ENCODE measurements at regions not wholly inside any gene's neighbourhood (a gene's known extent, or its start where the extent isn't known, plus 50 kb on each side); places are given as distances from the start of the nearest gene placed in this dataset.

DNA sequence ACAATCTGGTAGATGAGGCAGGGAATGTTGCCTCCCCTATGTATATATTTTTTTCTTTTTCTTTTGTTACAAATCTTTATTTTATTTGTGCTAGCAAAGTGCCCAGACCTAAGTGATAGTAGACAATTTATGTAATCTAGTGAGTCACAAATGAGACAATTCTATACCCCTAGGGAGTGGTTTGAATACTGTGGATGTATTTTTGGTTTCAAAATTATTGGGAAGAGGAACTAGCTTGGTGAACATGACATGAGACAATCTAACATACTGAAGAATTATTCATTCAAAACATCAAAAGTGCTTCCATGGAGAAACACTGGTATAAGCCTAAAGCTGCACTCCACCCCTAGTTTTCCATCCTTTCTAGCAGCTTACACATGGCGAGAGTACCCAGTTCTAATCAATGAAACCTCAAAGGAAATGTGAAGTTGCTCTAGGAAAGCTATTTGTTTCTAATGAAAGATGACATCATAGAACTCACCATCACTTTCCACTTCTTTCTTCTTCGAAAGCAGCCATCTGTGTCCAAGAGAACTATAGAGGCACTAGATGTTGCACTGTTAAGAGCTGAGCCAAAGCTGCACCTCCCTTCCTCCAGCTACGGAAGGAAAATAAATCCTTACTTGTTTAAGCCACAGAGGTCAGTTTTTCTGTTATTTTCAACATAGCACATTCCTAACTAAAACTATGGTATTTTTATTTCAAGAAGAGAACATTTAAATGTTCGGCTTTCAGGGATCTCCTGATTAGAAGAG, 764.6 kb downstream of the LTN1 start:
- Histone ChIP-seq H3K27ac (ENCODE audit: low read depth, low read length, poor library complexity, severe bottlenecking) (no peak overlapping the region), H3K36me3 (ENCODE audit: insufficient read depth, low read length, poor library complexity, severe bottlenecking) (no peaks in the 10 kb centered on the region), H3K4me1 (ENCODE audit: insufficient read depth, low read length, poor library complexity, severe bottlenecking) (no peaks in the 10 kb centered on the region), H3K27me3 (replicated peaks; ENCODE audit: insufficient read depth, low read depth, low read length, poor library complexity) (no peaks in the 10 kb centered on the region), H3K4me3 (ENCODE audit: low read depth, low read length, poor library complexity, severe bottlenecking) (no peak overlapping the region), H3K9me3 (ENCODE audit: low read depth, low read length, poor library complexity, severe bottlenecking) (no peaks in the 10 kb centered on the region)
- TF ChIP-seq EZH2 (IDR thresholded peaks at IDR 0.05; ENCODE audit: borderline replicate concordance, low read depth, low read length, poor library complexity, severe bottlenecking), result no peak
- TF ChIP-seq, protein P1, sequence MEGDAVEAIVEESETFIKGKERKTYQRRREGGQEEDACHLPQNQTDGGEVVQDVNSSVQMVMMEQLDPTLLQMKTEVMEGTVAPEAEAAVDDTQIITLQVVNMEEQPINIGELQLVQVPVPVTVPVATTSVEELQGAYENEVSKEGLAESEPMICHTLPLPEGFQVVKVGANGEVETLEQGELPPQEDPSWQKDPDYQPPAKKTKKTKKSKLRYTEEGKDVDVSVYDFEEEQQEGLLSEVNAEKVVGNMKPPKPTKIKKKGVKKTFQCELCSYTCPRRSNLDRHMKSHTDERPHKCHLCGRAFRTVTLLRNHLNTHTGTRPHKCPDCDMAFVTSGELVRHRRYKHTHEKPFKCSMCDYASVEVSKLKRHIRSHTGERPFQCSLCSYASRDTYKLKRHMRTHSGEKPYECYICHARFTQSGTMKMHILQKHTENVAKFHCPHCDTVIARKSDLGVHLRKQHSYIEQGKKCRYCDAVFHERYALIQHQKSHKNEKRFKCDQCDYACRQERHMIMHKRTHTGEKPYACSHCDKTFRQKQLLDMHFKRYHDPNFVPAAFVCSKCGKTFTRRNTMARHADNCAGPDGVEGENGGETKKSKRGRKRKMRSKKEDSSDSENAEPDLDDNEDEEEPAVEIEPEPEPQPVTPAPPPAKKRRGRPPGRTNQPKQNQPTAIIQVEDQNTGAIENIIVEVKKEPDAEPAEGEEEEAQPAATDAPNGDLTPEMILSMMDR (conservative IDR thresholded peaks at IDR 0.05; ENCODE audit: low read depth, low read length), result no peak
- DNase-seq (ENCODE audit: low spot score), result no peak
- ChIA-PET POLR2A (ENCODE audit: low non-redundant PET) (no interaction called here), CTCF (no interaction called here)
- BruUV-seq (replicated peaks), result no TSS peak
- intact Hi-C loops (cut with micrococcal nuclease; ENCODE audit: unreplicated experiment), result no loop called here

DNA sequence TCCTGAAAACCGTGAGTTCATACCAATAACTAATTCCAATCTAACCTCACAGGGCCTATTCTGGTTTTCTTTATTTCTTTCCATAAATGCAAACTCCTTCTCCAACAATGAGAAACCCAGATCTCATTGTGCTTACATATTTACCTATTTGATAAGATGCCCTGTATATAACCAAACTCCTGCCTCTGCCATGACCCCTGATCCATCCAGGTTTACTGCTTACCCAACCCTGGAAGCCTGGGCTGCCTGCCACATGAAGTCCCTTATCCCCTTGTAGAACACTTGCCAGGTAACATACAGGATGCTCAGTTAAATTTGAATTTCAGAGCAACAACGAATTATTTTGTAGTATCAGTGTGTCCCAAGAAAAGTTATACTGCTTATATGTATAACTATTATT, 766.1 kb downstream of the LTN1 start:
- H3K27ac ChIP-seq (ENCODE audit: low read depth, low read length, poor library complexity, severe bottlenecking), result no peak overlapping the region
- H3K9me3 ChIP-seq (ENCODE audit: low read depth, low read length, poor library complexity, severe bottlenecking), result no peaks in the 10 kb centered on the region
- TF ChIP-seq EZH2 (IDR thresholded peaks at IDR 0.05; ENCODE audit: borderline replicate concordance, low read depth, low read length, poor library complexity, severe bottlenecking), result no peak
- TF ChIP-seq, protein P1 (conservative IDR thresholded peaks at IDR 0.05; ENCODE audit: low read depth, low read length), result no peak
- BruUV-seq (replicated peaks), result no TSS peak
- intact Hi-C loops (cut with micrococcal nuclease; ENCODE audit: unreplicated experiment), result no loop called here
- POLR2A ChIA-PET (ENCODE audit: low non-redundant PET), result no interaction called here
- no peaks in the 10 kb centered on the region for H3K36me3 ChIP-seq (ENCODE audit: insufficient read depth, low read length, poor library complexity, severe bottlenecking)
- H3K4me1 ChIP-seq (ENCODE audit: insufficient read depth, low read length, poor library complexity, severe bottlenecking), result no peaks in the 10 kb centered on the region
- DNase-seq (ENCODE audit: low spot score), result no peak
- CTCF ChIA-PET, result no interaction called here
- H3K27me3 ChIP-seq (replicated peaks; ENCODE audit: insufficient read depth, low read depth, low read length, poor library complexity), result no peaks in the 10 kb centered on the region
- no peak overlapping the region for H3K4me3 ChIP-seq (ENCODE audit: low read depth, low read length, poor library complexity, severe bottlenecking)

DNA sequence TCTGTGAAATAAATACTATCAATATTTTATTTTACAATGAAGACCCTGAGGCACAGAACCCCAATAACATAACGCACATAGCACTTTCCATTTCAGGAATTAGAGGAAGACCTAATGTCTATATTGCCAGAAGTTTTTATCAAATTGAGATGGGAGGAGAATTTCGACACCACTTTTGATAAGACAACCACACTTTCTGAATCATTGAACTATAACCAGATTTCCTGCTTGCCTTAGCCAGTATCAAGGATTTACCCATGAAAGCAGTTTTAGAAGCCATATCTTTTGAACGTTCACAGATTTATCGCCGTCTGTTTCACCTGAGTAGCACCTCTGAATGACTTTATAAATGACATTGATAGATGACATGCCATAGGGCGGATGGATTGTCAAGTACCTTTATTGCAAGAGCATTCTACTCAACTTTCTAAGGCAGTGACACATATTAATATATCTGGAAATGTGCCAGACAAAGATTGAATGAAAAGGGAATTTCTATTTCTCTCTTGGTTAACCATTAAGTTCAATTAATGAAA, 768.4 kb downstream of the LTN1 start:
- Histone ChIP-seq H3K4me1 (ENCODE audit: insufficient read depth, low read length, poor library complexity, severe bottlenecking) (no peaks in the 10 kb centered on the region), H3K27ac (ENCODE audit: low read depth, low read length, poor library complexity, severe bottlenecking) (no peak overlapping the region), H3K36me3 (ENCODE audit: insufficient read depth, low read length, poor library complexity, severe bottlenecking) (no peaks in the 10 kb centered on the region), H3K27me3 (replicated peaks; ENCODE audit: insufficient read depth, low read depth, low read length, poor library complexity) (no peaks in the 10 kb centered on the region), H3K9me3 (ENCODE audit: low read depth, low read length, poor library complexity, severe bottlenecking) (no peaks in the 10 kb centered on the region), H3K4me3 (ENCODE audit: low read depth, low read length, poor library complexity, severe bottlenecking) (no peak overlapping the region)
- intact Hi-C loops (cut with micrococcal nuclease; ENCODE audit: unreplicated experiment), result no loop called here
- POLR2A ChIA-PET (ENCODE audit: low non-redundant PET), result no interaction called here
- TF ChIP-seq EZH2 (IDR thresholded peaks at IDR 0.05; ENCODE audit: borderline replicate concordance, low read depth, low read length, poor library complexity, severe bottlenecking), result no peak
- TF ChIP-seq, protein P1 (conservative IDR thresholded peaks at IDR 0.05; ENCODE audit: low read depth, low read length), result no peak
- DNase-seq (ENCODE audit: low spot score), result no peak
- CTCF ChIA-PET, result no interaction called here
- BruUV-seq (replicated peaks), result no TSS peak

Data from A673 (cell line).